GM18858 (cell line): ENCODE measurements at regions not wholly inside any gene's neighbourhood (a gene's known extent, or its start where the extent isn't known, plus 50 kb on each side); places are given as distances from the start of the nearest gene placed in this dataset.

Experiments
- ATAC-seq: cut with Tn5 transposase; IDR thresholded peaks from one replicate; pipeline ENCODE4 v1.9.1; 2021; ENCODE audit not compliant: unreplicated experiment

GRCh38 chr14:97539884-97540283, 742.7 kb downstream of the VRK1 start:
- no peak for ATAC-seq

GRCh38 chr14:97543221-97543620, 746.0 kb downstream of the VRK1 start:
- ATAC-seq, result no peak

DNA sequence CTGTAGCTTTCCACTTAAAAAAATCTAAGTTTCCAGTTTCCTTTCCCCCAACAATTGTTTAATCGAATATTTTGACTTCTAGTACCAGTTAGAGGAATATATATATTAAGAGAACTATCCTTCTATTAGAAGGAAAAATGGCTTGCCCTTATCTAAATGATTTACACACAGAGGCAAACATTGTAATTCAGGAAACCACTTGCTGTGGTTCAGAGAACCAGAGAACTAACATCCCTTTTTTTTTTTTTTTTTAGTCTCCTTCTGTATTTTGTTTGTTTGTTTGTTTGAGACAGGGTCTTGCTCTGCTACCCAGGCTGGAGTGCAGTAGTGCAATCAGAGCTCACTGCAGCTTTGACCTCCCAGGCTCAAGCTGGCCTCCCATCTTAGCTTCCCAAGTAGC, 746.6 kb downstream of the VRK1 start:
- no peak for ATAC-seq

DNA sequence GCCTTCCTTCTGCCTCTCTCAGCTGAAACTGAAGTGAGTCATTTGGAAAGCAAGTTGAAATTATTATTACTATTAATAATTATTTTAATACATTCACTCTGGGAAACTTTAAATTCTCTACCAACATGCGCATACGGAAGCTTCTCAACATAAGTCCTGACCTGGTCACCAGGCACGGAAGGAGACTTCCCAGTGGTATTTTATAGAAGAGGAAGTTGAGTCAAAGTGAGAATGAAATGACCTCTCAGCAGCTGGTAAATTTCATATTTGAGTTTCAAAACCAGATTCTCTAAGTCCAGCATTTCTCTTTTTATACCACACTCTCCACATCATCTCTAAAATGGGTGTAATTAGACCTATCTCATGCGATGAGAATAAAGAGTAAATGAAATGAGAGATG, 747.4 kb downstream of the VRK1 start:
- ATAC-seq, result no peak

- no peak for ATAC-seq
Measured at GRCh38 chr14:97546491-97547230, 749.5 kb downstream of the VRK1 start.

- no peak for ATAC-seq
Measured at GRCh38 chr14:97550463-97550862, 753.3 kb downstream of the VRK1 start.

DNA sequence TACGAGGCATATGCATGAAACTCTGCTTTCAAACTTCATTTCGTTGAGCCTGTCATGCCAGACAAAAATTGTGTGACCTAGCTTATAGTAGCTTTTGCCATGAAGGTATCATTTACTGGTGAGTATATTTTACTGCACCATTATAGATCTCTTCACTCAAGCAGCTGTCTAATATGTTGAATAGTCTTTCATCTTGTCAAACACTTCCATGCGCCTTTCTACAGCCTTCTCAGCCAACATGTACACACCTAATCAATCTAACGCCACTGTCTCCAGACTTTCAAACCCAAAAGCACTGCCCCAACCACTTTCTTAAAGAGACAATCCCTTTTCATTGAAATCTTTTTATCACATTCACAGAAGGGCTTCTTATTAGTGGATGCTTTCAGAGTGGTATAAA, 757.4 kb downstream of the VRK1 start:
- ATAC-seq, result no peak

DNA sequence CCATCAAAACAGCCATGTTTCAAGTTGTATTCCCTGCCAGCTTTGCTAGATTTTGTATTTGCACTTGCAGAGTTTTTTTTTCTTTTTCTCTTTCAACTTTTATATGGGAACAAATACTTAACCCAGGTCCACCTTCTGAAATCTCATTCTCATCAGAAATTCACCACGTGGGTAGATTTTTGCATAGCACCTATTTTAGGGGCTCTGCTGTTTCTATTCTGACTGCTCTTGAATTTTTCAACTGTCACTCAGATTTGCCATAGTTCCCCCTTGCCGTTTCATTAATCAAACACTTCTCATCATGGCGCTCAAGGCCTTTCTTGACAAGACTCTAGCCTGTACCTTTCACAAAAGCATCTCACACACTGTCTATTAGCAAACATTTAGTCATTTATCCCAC, 767.2 kb downstream of the VRK1 start:
- ATAC-seq, result no peak

DNA sequence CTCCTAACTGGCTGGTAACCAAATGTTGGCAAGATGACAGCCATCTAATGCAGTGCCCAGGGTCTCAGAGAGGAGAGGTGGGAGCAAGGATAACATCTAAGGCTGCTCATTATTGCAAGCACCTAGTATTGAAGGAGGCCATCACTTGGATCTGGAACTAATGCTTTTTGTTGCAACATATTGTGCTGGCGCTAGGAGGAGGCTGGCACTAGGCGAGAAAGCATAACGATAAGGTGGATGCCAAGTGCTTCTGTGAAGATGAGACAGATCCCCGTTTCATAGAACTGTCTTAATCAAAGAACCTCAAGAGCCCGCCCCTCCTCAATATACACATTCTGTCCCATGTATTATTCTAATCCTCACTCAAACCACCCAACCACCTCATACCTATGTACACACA, 774.0 kb downstream of the VRK1 start:
- no peak for ATAC-seq

GRCh38 chr14:97571866-97572555, 774.8 kb downstream of the VRK1 start:
- no peak for ATAC-seq

DNA sequence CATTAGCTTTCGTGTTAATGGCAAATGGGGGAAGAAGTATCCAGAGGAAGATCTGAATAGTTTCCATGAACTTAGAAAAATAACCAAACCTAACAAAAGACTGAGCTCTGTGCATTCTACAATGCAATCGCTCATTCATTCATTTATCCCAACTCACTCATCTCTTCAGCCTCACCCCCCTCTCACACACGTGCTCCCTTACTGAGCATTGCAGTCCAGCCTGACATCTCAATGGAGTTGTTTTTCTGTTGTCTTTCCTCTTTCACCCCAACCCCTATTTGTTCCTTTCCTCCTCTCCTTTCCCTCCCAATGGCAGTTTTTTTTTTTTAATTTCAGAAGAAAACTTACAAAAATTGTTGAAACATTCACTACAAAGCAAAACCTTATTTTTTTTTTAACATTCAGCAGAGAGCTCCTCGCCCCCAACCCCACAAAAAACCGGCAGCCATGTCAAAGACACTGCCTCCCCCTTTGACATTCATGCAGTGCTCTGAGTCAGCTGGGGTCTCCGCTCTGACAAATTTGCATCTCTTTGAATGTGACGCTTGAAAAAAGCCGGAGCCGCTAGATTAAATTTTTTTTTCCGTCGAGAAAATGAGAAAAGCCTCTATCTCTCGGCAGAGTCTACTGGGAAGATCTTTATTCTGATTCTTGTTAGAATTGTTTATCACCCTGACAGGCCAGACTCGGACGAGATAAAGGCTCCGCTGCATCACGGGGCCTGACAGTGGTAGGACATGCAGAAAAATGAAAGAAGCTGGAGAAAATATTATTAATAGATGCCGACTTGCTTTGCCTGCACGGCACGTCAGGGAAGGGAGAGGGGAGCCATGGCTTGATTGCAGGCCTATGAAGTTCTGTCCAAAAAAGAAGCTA, 775.6 kb downstream of the VRK1 start:
- no peak for ATAC-seq

DNA sequence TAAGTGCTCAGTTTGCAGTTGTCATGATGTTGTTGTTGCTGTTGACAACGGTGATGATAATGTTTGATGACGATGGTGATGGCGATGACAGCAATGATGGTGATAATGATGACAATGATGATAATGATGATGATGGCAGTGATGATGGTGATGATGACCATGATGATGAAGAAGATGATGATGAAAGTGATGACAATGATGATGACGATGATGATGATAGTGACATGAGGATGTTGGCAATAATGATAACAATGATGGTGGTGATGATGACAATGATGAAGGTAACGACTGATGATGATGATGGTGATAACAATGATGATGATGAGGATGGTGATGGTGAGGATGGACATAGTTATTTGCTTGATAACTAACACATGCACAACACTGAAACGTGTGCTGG, 778.5 kb downstream of the VRK1 start:
- ATAC-seq, result no peak

DNA sequence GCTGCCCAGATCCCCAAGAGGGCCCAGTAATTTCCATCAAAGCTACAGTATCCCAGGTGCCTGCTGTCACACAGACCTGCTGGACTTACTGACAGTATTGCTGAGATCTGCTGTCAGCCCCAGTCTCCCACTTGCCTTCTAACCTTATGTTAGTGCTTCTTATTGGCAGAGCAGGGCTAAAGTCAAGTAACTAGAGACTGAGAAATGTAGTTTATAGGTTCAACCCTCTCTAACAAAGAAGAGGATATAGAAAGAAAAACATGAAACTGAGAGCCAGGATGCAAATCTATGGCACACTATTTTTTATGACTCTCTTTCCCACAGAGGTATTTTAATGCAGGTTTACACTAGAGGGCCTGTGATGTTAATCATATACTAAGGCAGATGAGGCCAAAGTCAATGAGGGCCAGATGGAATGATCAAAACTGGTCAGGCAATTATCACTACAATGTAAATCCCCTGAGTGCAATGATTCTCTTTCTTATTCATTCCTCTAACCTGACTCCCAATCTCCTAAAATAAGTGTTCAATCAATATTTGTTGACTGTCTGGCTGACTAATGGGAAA, 781.9 kb downstream of the VRK1 start:
- no peak for ATAC-seq

GRCh38 chr14:97581016-97581415, 783.8 kb downstream of the VRK1 start:
- no peak for ATAC-seq

GRCh38 chr14:97582022-97582421, 784.8 kb downstream of the VRK1 start:
- no peak for ATAC-seq

DNA sequence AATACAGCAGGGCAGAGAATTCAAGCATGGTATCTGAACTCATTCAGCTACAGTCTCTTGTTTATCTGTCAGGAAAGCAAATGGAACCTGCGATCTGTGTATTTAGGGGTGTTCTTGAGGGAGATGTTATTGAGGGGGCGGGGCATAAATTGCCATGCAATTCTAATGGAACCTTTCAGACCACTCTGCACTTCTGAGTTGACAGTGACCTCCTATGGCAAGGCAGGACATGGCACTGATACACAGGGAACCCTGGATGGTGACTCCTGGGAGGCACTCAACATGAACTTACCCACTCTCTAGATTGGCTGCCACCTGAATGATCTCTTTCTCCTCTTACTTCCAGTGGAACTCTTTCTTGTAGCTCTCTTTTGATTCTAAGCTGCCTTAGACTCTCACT, 787.3 kb downstream of the VRK1 start:
- no peak for ATAC-seq

DNA sequence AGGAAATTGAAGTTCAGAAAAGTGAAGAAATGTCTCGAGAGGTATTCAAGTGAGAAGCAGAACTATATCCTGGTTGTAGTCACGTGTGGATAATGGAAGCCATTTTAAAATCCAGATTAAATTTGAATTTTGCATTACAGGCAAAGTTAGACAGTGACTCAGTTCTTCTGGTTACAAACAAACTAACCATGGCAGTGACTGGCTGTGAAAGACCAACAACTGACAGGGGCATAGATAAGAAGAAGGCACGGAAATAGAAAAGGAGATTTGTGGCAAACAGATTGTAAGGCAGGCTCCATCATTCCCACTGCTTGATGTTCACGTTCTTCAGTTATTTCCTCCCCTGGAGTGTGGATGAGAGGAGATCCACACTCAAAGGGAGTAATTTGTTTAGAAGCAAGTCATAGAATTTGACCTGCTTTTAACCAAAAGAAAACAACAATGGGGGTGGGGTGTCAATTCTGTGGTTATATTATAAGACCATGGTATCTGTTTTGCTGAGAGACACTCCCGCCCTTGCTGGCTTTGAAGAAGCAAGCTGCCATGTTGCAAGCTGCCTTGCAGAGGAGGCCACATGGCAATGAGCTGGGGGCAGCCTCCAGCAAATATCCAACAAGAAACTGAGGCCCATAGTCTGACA, 795.3 kb downstream of the VRK1 start:
- no peak for ATAC-seq

GRCh38 chr14:97594306-97594705, 797.1 kb downstream of the VRK1 start:
- ATAC-seq, result no peak

- no peak for ATAC-seq
Measured at GRCh38 chr14:97602438-97603117, 805.4 kb downstream of the VRK1 start.

DNA sequence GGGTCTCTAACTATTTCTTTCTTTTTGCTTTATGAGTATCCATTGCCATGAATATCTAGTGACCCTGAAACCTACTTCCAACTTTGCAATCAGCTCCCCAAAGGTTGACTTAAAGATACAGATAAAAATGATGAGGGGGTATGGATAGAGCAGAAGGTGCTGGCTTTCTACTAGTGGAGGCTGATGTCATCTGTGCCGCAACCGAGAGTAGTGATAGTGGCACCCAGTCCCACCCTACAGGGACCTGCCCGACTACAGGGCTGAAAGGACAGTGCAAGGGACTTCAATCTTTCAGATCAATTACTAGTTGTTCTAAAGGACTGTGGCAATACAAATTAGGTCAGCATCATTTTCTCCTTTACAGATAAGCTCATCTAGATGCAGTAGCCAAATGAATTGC, 806.0 kb downstream of the VRK1 start:
- no peak for ATAC-seq
